Smooth muscle cell (in vitro differentiated cells): ENCODE measurements at regions not wholly inside any gene's neighbourhood (a gene's known extent, or its start where the extent isn't known, plus 50 kb on each side); places are given as distances from the start of the nearest gene placed in this dataset.

ENCODE experiments used
- DNase-seq: peaks from one replicate; lab custom pipeline; 2025; ENCODE audit not compliant: unreplicated experiment; lab: John Stamatoyannopoulos, UW
- H2AFZ ChIP-seq: fragments of 200-600 bp; sonication (generic); 2 replicates; pipeline ENCODE4 v1.6.0; 2016; ENCODE audit warnings: antibody characterized with exemption, low read depth, mild to moderate bottlenecking
- H3F3A ChIP-seq: fragments of 200-600 bp; sonication (generic); 2 replicates; pipeline ENCODE4 v1.6.0; 2017; ENCODE audit warnings: antibody characterized with exemption, low read depth
- H3K27ac ChIP-seq: fragments of 200-600 bp; sonication (generic); 2 replicates; pipeline ENCODE4 v1.5.1; 2016; ENCODE audit warnings: low read depth, mild to moderate bottlenecking
- H3K27me3 ChIP-seq: fragments of 200-600 bp; sonication (generic); 2 replicates; pipeline ENCODE4 v1.6.1; 2016; ENCODE audit warnings: low read depth, mild to moderate bottlenecking
- H3K36me3 ChIP-seq: fragments of 200-600 bp; sonication (generic); 2 replicates; pipeline ENCODE4 v1.5.1; 2016; ENCODE audit warnings: low read depth
- H3K4me1 ChIP-seq: fragments of 200-600 bp; sonication (generic); 2 replicates; pipeline ENCODE4 v1.5.1; 2016; ENCODE audit warnings: low read depth
- H3K4me2 ChIP-seq: fragments of 200-600 bp; sonication (generic); 2 replicates; pipeline ENCODE4 v1.6.0; 2016; ENCODE audit warnings: mild to moderate bottlenecking
- H3K4me3 ChIP-seq: fragments of 200-600 bp; sonication (generic); 2 replicates; pipeline ENCODE4 v1.5.1; 2016; ENCODE audit warnings: mild to moderate bottlenecking
- H3K79me2 ChIP-seq: fragments of 200-600 bp; sonication (generic); 2 replicates; pipeline ENCODE4 v1.6.0; 2016; ENCODE audit warnings: low read depth, mild to moderate bottlenecking
- H3K9ac ChIP-seq: fragments of 200-600 bp; sonication (generic); 2 replicates; pipeline ENCODE4 v1.6.0; 2016; ENCODE audit warnings: low read depth
- H3K9me3 ChIP-seq: fragments of 200-600 bp; sonication (generic); replicated peaks from 2 replicates; pipeline ENCODE4 v1.5.1; 2016; ENCODE audit warnings: low read depth
- H4K20me1 ChIP-seq: fragments of 200-600 bp; sonication (generic); 2 replicates; pipeline ENCODE4 v1.6.0; 2016; ENCODE audit warnings: low read depth
- CTCF ChIP-seq: fragments of 200-600 bp; sonication (generic); IDR thresholded peaks from 2 replicates; pipeline ENCODE4 v1.5.1; 2017; ENCODE audit warnings: borderline replicate concordance, mild to moderate bottlenecking, antibody characterized with exemption; ENCODE audit not compliant: insufficient read depth, poor library complexity, severe bottlenecking
- WGBS: methylation state at CpG from one replicate; pipeline ENCODE4 v1.1.7; 2016; ENCODE audit warnings: low lambda C conversion rate; 5-methylcytosine and 5-hydroxymethylcytosine counted together

- Histone ChIP-seq H4K20me1 (no peaks in the 10 kb centered on the region), H3F3A (peaks cover 10% of the 10 kb centered on the region), H3K36me3 (no peaks in the 10 kb centered on the region), H3K79me2 (no peaks in the 10 kb centered on the region), H2AFZ (no peak overlapping the region), H3K27me3 (no peaks in the 10 kb centered on the region), H3K4me2 (no peak overlapping the region), H3K9me3 (no peaks in the 10 kb centered on the region), H3K4me1 (peaks cover 11% of the 10 kb centered on the region), H3K27ac (no peak overlapping the region), H3K4me3 (no peak overlapping the region), H3K9ac (no peak overlapping the region)
- 95% methylated on average over 1 of the region's 1 CpG for WGBS
- DNase-seq = no peak
- TF ChIP-seq CTCF = no peak
These were observed 279.1 kb upstream of the FMN2 start for GRCh38 chr1:239812580-239812979.

- peak overlapping the region; percentile 77 for H3K27ac ChIP-seq
- no peak overlapping the region for H2AFZ ChIP-seq
- no peaks in the 10 kb centered on the region for H4K20me1 ChIP-seq
- H3K9ac ChIP-seq = no peak overlapping the region
- no peak for TF ChIP-seq CTCF
- H3K9me3 ChIP-seq = no peaks in the 10 kb centered on the region
- no peak for DNase-seq
- H3K27me3 ChIP-seq = no peaks in the 10 kb centered on the region
- peaks cover 10% of the 10 kb centered on the region for H3F3A ChIP-seq
- 28% methylated on average over 8 of the region's 8 CpGs for WGBS
- peak overlapping the region; percentile 64 for H3K4me2 ChIP-seq
- H3K4me1 ChIP-seq = peaks cover 8% of the 10 kb centered on the region
- H3K36me3 ChIP-seq = no peaks in the 10 kb centered on the region
- H3K79me2 ChIP-seq = no peaks in the 10 kb centered on the region
- H3K4me3 ChIP-seq = no peak overlapping the region
These were observed 277.3 kb upstream of the FMN2 start for GRCh38 chr1:239814306-239814881.

GRCh38 chr1:239815074-239815473 is 276.6 kb upstream of the FMN2 start:
- H3K9me3 ChIP-seq = no peaks in the 10 kb centered on the region
- no peaks in the 10 kb centered on the region for H3K27me3 ChIP-seq
- H4K20me1 ChIP-seq = no peaks in the 10 kb centered on the region
- H3F3A ChIP-seq = peaks cover 10% of the 10 kb centered on the region
- H3K36me3 ChIP-seq = no peaks in the 10 kb centered on the region
- peak overlapping the region; percentile 77 for H3K27ac ChIP-seq
- 95% methylated on average over 4 of the region's 4 CpGs for WGBS
- H3K4me1 ChIP-seq = peaks cover 6% of the 10 kb centered on the region
- H3K4me3 ChIP-seq = no peak overlapping the region
- TF ChIP-seq CTCF = no peak
- H3K9ac ChIP-seq = no peak overlapping the region
- no peaks in the 10 kb centered on the region for H3K79me2 ChIP-seq
- DNase-seq = no peak
- no peak overlapping the region for H2AFZ ChIP-seq
- no peak overlapping the region for H3K4me2 ChIP-seq

- H3K9ac ChIP-seq = peak overlapping the region; percentile 19
- H2AFZ ChIP-seq = no peak overlapping the region
- no peaks in the 10 kb centered on the region for H3K79me2 ChIP-seq
- H3K36me3 ChIP-seq = no peaks in the 10 kb centered on the region
- no peaks in the 10 kb centered on the region for H3K27me3 ChIP-seq
- TF ChIP-seq CTCF = no peak
- no peak overlapping the region for H3K4me3 ChIP-seq
- H3F3A ChIP-seq = peaks cover 10% of the 10 kb centered on the region
- DNase-seq = no peak
- no peaks in the 10 kb centered on the region for H3K9me3 ChIP-seq
- no peaks in the 10 kb centered on the region for H3K4me1 ChIP-seq
- peak overlapping the region; percentile 78 for H3K4me2 ChIP-seq
- WGBS = 11% methylated on average over 5 of the region's 5 CpGs
- H3K27ac ChIP-seq = peak overlapping the region; percentile 92
- no peaks in the 10 kb centered on the region for H4K20me1 ChIP-seq
These were observed 275.5 kb upstream of the FMN2 start for GRCh38 chr1:239816081-239816782.
